K562 (cell line): ENCODE measurements at regions not wholly inside any gene's neighbourhood (a gene's known extent, or its start where the extent isn't known, plus 50 kb on each side); places are given as distances from the start of the nearest gene placed in this dataset.

Experiments used
- AFF4 ChIP-seq: sonication (generic); formaldehyde crosslinking; IDR thresholded peaks from 2 replicates; pipeline ENCODE4 v1.8.0; 2023; ENCODE audit warnings: mild to moderate bottlenecking, missing genetic modification reagents
- EHMT2 ChIP-seq: fragments of 450-650 bp; IDR thresholded peaks from 2 replicates; pipeline ENCODE4 v1.6.1; 2018; ENCODE audit warnings: antibody characterized with exemption
- EP300 ChIP-seq: IDR thresholded peaks from 2 replicates; pipeline ENCODE4 v1.6.1; 2012; ENCODE audit warnings: low read length, improper control_type of control experiment
- GTF3C2 ChIP-seq: IDR thresholded peaks from 3 replicates; pipeline ENCODE4 v1.6.1; 2011; ENCODE audit warnings: borderline replicate concordance, mild to moderate bottlenecking, moderate library complexity; ENCODE audit not compliant: insufficient read length; ENCODE audit errors: extremely low read depth
- MEF2D ChIP-seq: conservative IDR thresholded peaks from 2 replicates; pipeline ENCODE4 v1.6.1; 2016; ENCODE audit warnings: low read depth, missing genetic modification characterization, missing compliant biosample characterization
- MGA ChIP-seq: fragments of 450-650 bp; IDR thresholded peaks from 2 replicates; pipeline ENCODE4 v1.6.1; 2016; ENCODE audit warnings: mild to moderate bottlenecking, moderate library complexity
- MXI1 ChIP-seq: IDR thresholded peaks from 2 replicates; pipeline ENCODE4 v1.6.1; 2011; ENCODE audit warnings: low read depth, mild to moderate bottlenecking, improper control_type of control experiment, low read length
- TSC22D4 ChIP-seq: fragments of 450-650 bp; IDR thresholded peaks from 2 replicates; pipeline ENCODE4 v1.6.1; 2016; ENCODE audit warnings: missing genetic modification characterization, missing biosample characterization, control low read depth

GRCh38 chr3:156760333-156760732 lies 65.8 kb upstream of the LEKR1 start (continued):
- TF ChIP-seq MXI1 (no peak), EP300 (peak; percentile 24; the same call in 1 of the 2 replicates), GTF3C2 (no peak), TSC22D4 (no peak), MEF2D (no peak), MGA (peak; percentile 39; the same call in 1 of the 2 replicates), AFF4 (CRISPR knock-in tag) (no peak), EHMT2 (no peak)
